Esophagus muscularis mucosa (tissue), 4 donors: ENCODE measurements at regions not wholly inside any gene's neighbourhood (a gene's known extent, or its start where the extent isn't known, plus 50 kb on each side); places are given as distances from the start of the nearest gene placed in this dataset.

Source experiments
- DNase-seq: peaks from one replicate; pipeline ENCODE4 v3.0.0-alpha.2; 2017; ENCODE audit errors: extremely low spot score
- H3K27ac ChIP-seq, 4 donors: fragments of 200-600 bp; sonication (generic); replicated peaks in 1 of 4; 1 replicate in 3 of 4; 2 replicates in 1 of 4; pipeline ENCODE4 v1.5.1; 2016 to 2019; ENCODE audit warnings: mild to moderate bottlenecking in 1 of 4
- H3K27me3 ChIP-seq, 4 donors: fragments of 200-600 bp; sonication (generic); one replicate each; pipeline versions ENCODE4 v1.5.1 to v1.6.0; 2016 to 2019
- H3K36me3 ChIP-seq, 4 donors: fragments of 200-600 bp; sonication (generic); one replicate each; pipeline ENCODE4 v1.5.1; 2016 to 2019
- H3K4me1 ChIP-seq, 4 donors: fragments of 200-600 bp; sonication (generic); one replicate each; pipeline ENCODE4 v1.5.1; 2016 to 2019
- H3K4me3 ChIP-seq, 4 donors: fragments of 200-600 bp; sonication (generic); 1 replicate in 2 of 4; 2 replicates in 2 of 4; pipeline ENCODE4 v1.5.1; 2016 to 2019; ENCODE audit warnings: mild to moderate bottlenecking in 4 of 4, moderate library complexity in 1 of 4
- H3K9me3 ChIP-seq, 4 donors: fragments of 200-600 bp; sonication (generic); 1 replicate in 3 of 4; 2 replicates in 1 of 4; pipeline ENCODE4 v1.5.1; 2016 to 2019
- CTCF ChIP-seq, 3 experiments: fragments of 200-600 bp in 2 of 3; fragments of 450-650 bp in 1 of 3; sonication (generic) in 2 of 3; IDR thresholded peaks; one replicate each; pipeline ENCODE4 v1.5.1; 2017 to 2019; ENCODE audit warnings: antibody characterized with exemption in 3 of 3, mild to moderate bottlenecking in 2 of 3, moderate library complexity in 1 of 3
- EP300 ChIP-seq: sonication (generic); formaldehyde crosslinking; IDR thresholded peaks from one replicate; pipeline ENCODE4 v1.6.1; 2017; ENCODE audit warnings: antibody characterized with exemption
- POLR2A ChIP-seq: fragments of 450-650 bp; IDR thresholded peaks from one replicate; pipeline ENCODE4 v1.6.1; 2017; ENCODE audit warnings: antibody characterized with exemption, moderate library complexity, mild to moderate bottlenecking, low read depth
- POLR2AphosphoS5 ChIP-seq, 2 donors: sonication (generic); formaldehyde crosslinking; IDR thresholded peaks; one replicate each; pipeline ENCODE4 v1.6.1; 2017; ENCODE audit warnings: antibody characterized with exemption in 2 of 2
- WGBS: methylation state at CpG from one replicate; pipeline ENCODE4 v1.1.5; 2018; 5-methylcytosine and 5-hydroxymethylcytosine counted together
- intact Hi-C: fragments of 100-400 bp; cut with DNase I; formaldehyde crosslinking; loops from one replicate; pipeline ENCODE4 v1.15.1; 2023

GRCh38 chr6:141744194-141744925 is 388.4 kb upstream of the GJE1 start:
- no peaks in the 10 kb centered on the region for H3K4me1 ChIP-seq
- WGBS: 81% methylated on average over 2 of the region's 2 CpGs
- TF ChIP-seq POLR2A (no peak), POLR2AphosphoS5 (IDR thresholded peaks at IDR 0.05) (no peak), EP300 (no peak), CTCF (IDR thresholded peaks at IDR 0.05) (no peak)
- no peaks in the 10 kb centered on the region for H3K9me3 ChIP-seq
- H3K27me3 ChIP-seq: no peaks in the 10 kb centered on the region
- intact Hi-C loops: no loop called here
- H3K4me3 ChIP-seq: no peak overlapping the region
- DNase-seq: no peak
- H3K36me3 ChIP-seq: no peaks in the 10 kb centered on the region
- no peak overlapping the region for H3K27ac ChIP-seq

GRCh38 chr6:141736104-141736503 is 396.6 kb upstream of the GJE1 start:
- Histone ChIP-seq H3K27ac (no peak overlapping the region), H3K36me3 (no peaks in the 10 kb centered on the region), H3K27me3 (no peaks in the 10 kb centered on the region), H3K4me3 (no peak overlapping the region), H3K4me1 (no peaks in the 10 kb centered on the region), H3K9me3 (no peaks in the 10 kb centered on the region)
- no peak for DNase-seq
- no peak for TF ChIP-seq POLR2A
- TF ChIP-seq EP300: no peak
- TF ChIP-seq POLR2AphosphoS5 (IDR thresholded peaks at IDR 0.05): no peak
- TF ChIP-seq CTCF (IDR thresholded peaks at IDR 0.05): no peak
- 76% methylated on average over 3 of the region's 3 CpGs for WGBS
- intact Hi-C loops: no loop called here

GRCh38 chr6:141735126-141735525 is 397.6 kb upstream of the GJE1 start:
- peaks cover 0 to 2% (median 0%) of the 10 kb centered on the region in 4 donors for H3K9me3 ChIP-seq
- TF ChIP-seq EP300 (no peak), CTCF (IDR thresholded peaks at IDR 0.05) (no peak), POLR2AphosphoS5 (IDR thresholded peaks at IDR 0.05) (no peak), POLR2A (no peak)
- intact Hi-C loops: no loop called here
- H3K4me3 ChIP-seq: no peak overlapping the region
- DNase-seq: no peak
- H3K36me3 ChIP-seq: no peaks in the 10 kb centered on the region
- H3K27me3 ChIP-seq: no peaks in the 10 kb centered on the region
- no peak overlapping the region for H3K27ac ChIP-seq
- H3K4me1 ChIP-seq: no peaks in the 10 kb centered on the region

GRCh38 chr6:141734071-141734840 is 398.5 kb upstream of the GJE1 start:
- no peak for DNase-seq
- intact Hi-C loops: no loop called here
- H3K4me1 ChIP-seq: no peaks in the 10 kb centered on the region
- no peaks in the 10 kb centered on the region for H3K36me3 ChIP-seq
- no peak for TF ChIP-seq POLR2A
- no peak for TF ChIP-seq EP300
- no peaks in the 10 kb centered on the region for H3K27me3 ChIP-seq
- WGBS: 87% methylated on average over 2 of the region's 2 CpGs
- peaks cover 0 to 5% (median 0%) of the 10 kb centered on the region in 4 donors for H3K9me3 ChIP-seq
- H3K27ac ChIP-seq: no peak overlapping the region
- no peak overlapping the region for H3K4me3 ChIP-seq

GRCh38 chr6:141729146-141729545 is 403.6 kb upstream of the GJE1 start:
- no peak for TF ChIP-seq EP300
- no peak for TF ChIP-seq POLR2A
- no peak for TF ChIP-seq POLR2AphosphoS5 (IDR thresholded peaks at IDR 0.05)
- no peak for TF ChIP-seq CTCF (IDR thresholded peaks at IDR 0.05)
- 90% methylated on average over 2 of the region's 2 CpGs for WGBS
- DNase-seq: no peak
- intact Hi-C loops: no loop called here
- Histone ChIP-seq H3K36me3 (no peaks in the 10 kb centered on the region), H3K4me3 (no peak overlapping the region), H3K9me3 (peaks cover 0 to 5% (median 0%) of the 10 kb centered on the region in 4 donors), H3K4me1 (no peaks in the 10 kb centered on the region), H3K27ac (no peak overlapping the region), H3K27me3 (no peaks in the 10 kb centered on the region)
